ENCODE measurements at regions not wholly inside any gene's neighbourhood (a gene's known extent, or its start where the extent isn't known, plus 50 kb on each side); places are given as distances from the start of the nearest gene placed in this dataset.

DNA sequence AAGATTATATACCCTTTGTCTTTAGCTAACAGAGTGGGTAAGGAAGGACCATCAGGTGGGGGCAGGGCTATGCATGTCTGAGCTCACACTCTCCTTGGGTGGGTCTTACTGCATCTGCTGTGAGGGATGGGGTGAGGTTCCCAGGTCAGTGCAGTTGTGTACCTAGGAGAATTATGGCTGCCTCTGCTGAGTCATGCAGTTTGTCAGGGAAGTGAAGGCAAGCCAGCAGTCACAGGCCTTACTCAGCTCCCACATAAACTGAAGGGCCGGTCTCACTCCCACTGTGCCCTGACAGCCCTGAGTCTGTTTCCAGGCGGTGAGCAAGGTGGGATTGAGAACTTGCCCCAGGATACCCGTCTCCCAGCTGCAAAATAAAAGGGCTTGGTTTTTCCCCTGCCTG is 328.6 kb downstream of the MAP2K6 start:
- Mint-ChIP-seq H3K27me3 (no peaks in the 10 kb centered on the region), H3K4me3 (no peak overlapping the region), H3K9me3 (peaks cover 2 to 13% of the 10 kb centered on the region in 2 donors), H3K27ac (no peak overlapping the region), H3K4me1 (no peaks in the 10 kb centered on the region), H3K36me3 (peaks cover 0 to 3% of the 10 kb centered on the region in 2 donors)
- DNase-seq, result no peak
- no peak for ATAC-seq (replicated peaks)

DNA sequence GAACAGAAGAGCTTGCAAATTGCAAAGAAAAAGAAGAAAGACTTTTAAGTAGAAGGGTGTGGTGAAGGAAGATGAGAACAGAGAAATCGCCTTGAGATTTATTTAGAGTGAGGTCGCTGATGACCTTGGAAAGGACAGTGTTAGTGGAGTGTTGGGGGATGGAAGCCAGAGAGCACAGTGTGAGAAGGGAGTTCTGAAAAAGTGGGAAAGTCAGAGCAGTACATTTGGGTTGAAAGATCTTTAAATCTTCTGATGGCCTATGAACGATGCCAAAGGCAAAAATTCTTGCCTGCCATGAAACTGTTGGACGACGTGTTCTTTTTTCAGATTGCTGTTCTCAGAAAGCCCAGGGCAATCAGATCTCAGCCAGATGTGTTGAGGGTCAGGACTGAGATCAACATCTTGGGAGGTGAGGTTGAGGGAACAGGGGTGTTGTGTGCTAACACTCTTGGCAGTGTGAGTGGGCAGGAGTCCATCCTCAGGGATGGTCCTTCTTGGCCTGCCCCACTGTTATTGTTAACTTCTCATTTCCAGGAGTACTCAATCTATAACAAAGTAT is 330.1 kb downstream of the MAP2K6 start:
- peaks cover 2 to 5% of the 10 kb centered on the region in 2 donors for H3K9me3 Mint-ChIP-seq
- no peaks in the 10 kb centered on the region for H3K27me3 Mint-ChIP-seq
- peaks cover 0 to 3% of the 10 kb centered on the region in 2 donors for H3K36me3 Mint-ChIP-seq
- ATAC-seq (replicated peaks) (no peak), DNase-seq (no peak)
- H3K4me1 Mint-ChIP-seq, result no peaks in the 10 kb centered on the region
- H3K4me3 Mint-ChIP-seq, result no peak overlapping the region
- H3K27ac Mint-ChIP-seq, result no peak overlapping the region

DNA sequence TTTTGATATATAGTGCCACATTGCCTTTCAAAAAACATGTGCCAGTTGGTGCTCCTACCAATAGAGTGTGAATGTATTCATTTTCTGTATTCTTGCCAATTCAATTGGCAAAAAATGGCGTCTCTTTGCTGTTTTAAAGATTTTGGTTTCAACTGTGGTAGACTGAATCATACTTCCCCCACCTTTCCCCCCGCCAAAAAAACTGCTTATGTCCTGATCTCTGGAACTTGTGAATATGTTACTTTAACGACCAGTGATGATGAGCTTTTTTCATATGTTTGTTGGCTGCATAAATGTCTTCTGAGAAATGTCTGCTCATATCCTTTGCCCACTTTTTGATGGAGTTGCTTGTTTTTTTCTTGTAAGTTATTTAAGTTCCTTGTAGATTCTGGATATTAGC is 325.1 kb upstream of the KCNJ16 start:
- ATAC-seq (replicated peaks) (no peak), DNase-seq (no peak)
- Mint-ChIP-seq H3K4me1 (no peaks in the 10 kb centered on the region), H3K9me3 (no peaks in the 10 kb centered on the region), H3K27me3 (no peaks in the 10 kb centered on the region), H3K36me3 (no peaks in the 10 kb centered on the region), H3K4me3 (no peak overlapping the region), H3K27ac (no peak overlapping the region)

DNA sequence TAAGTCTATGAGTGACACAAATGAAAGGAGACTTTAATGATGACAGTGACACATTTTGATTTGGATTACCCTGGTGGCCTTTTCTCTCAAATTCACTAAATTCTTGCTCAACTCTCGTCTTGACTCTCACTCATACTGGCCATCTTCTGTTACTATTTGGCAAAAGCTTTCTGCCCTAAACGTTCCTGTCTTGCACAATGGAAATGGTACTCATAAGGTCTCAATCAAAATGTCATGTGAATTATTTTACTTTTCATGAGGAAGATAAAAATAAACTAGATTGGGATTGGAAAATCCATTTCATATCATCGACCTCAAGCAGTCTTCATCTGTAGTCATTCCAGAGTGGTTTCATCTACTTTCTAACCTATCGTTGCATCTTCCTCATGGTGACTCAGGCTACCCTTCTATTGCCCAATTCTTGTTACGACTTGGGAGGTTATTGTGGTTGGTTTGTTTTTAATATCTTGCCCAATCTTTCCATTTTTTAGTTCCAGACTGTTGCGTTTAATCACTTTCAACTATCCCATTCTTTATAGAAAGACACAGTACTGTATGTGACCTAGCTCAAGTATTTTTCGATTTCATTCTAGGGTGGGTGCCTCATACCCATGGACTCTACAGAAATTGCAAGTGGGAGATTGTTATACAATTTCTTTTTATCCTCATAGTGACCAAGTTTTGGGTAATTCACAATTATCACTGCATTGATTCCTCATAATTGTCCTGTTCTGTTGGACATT is 317.2 kb upstream of the KCNJ16 start:
- no peaks in the 10 kb centered on the region for H3K4me1 Mint-ChIP-seq
- H3K9me3 Mint-ChIP-seq, result no peaks in the 10 kb centered on the region
- H3K27ac Mint-ChIP-seq, result no peak overlapping the region
- H3K27me3 Mint-ChIP-seq, result no peaks in the 10 kb centered on the region
- H3K36me3 Mint-ChIP-seq, result no peaks in the 10 kb centered on the region
- no peak for DNase-seq
- H3K4me3 Mint-ChIP-seq, result no peak overlapping the region
- no peak for ATAC-seq (replicated peaks)

DNA sequence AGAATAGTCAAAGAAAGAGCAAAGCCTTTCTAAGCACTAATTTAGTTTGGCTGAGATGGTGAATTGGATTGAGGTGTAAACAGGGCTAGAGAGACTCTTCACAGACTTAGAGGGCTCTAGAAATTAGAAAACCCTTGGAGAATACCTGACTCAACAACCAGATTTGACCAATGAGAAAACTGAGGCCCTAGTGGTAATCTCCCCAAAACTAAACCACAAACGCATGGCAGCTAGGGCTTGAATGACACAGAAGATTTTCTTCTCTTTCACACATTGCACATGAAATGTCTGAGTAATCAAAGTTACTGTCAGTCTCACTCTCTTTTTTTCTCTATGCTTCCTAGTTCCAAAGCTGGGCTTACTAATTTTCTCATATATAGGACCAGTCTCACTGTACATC is 314.5 kb upstream of the KCNJ16 start:
- no peak for ATAC-seq (replicated peaks)
- no peaks in the 10 kb centered on the region for H3K4me1 Mint-ChIP-seq
- no peak for DNase-seq

DNA sequence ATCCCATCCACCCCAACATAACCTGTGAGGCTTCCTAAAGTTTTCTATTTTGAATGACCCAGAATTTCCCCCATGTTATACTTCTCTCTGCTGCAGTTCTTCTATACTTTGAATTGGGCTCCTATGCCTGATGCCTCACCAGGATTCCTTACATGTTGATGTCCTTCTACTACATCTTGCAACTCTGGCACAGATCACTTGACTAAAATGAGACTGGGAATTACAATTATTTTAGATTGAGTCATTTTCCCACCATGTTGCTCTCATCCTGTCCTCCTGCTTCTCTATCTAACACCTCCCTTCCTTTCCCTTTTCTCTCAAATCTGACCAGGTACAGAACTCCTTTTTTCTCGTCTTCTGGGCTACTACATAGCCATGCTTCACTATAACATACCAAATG is 314.0 kb upstream of the KCNJ16 start:
- no peak overlapping the region for H3K4me3 Mint-ChIP-seq
- H3K27me3 Mint-ChIP-seq, result no peaks in the 10 kb centered on the region
- ATAC-seq (replicated peaks) (no peak), DNase-seq (no peak)
- no peaks in the 10 kb centered on the region for H3K36me3 Mint-ChIP-seq
- H3K27ac Mint-ChIP-seq, result no peak overlapping the region
- no peaks in the 10 kb centered on the region for H3K9me3 Mint-ChIP-seq
- H3K4me1 Mint-ChIP-seq, result no peaks in the 10 kb centered on the region

More for the DNA sequence above, 314.5 kb upstream of the KCNJ16 start:
- H3K27me3 Mint-ChIP-seq, result no peaks in the 10 kb centered on the region
- no peak overlapping the region for H3K27ac Mint-ChIP-seq
- H3K4me3 Mint-ChIP-seq, result no peak overlapping the region
- no peaks in the 10 kb centered on the region for H3K36me3 Mint-ChIP-seq
- no peaks in the 10 kb centered on the region for H3K9me3 Mint-ChIP-seq

DNA sequence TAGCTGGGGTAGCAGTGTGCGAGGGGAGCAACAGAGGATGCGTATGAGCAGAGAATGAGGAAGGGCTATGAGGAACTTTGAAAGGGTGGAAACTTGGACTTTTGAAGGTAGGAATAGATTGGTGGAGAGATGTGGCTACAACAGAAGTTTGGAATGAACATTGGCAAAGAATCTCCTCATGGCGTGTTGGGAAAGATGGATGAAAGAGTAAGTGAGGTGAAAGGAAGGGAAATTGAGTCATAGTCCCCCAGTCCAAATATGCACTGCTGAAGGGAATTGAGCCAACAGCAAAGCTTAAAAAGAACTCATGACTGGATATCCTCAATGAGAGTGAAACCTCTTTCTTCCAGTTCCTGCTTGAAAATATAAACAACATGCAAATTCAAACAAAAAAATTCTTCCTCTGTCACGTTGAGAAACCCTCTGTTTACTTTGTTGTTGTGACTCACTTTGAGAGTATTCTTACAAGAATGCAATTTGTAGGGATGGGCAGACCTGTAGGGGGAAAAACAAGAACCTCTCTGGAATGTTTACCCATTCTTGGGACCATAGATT is 313.2 kb upstream of the KCNJ16 start:
- Mint-ChIP-seq H3K9me3 (no peaks in the 10 kb centered on the region), H3K27me3 (no peaks in the 10 kb centered on the region), H3K36me3 (no peaks in the 10 kb centered on the region), H3K4me1 (no peaks in the 10 kb centered on the region), H3K27ac (no peak overlapping the region), H3K4me3 (no peak overlapping the region)
- ATAC-seq (replicated peaks) (no peak), DNase-seq (no peak)

DNA sequence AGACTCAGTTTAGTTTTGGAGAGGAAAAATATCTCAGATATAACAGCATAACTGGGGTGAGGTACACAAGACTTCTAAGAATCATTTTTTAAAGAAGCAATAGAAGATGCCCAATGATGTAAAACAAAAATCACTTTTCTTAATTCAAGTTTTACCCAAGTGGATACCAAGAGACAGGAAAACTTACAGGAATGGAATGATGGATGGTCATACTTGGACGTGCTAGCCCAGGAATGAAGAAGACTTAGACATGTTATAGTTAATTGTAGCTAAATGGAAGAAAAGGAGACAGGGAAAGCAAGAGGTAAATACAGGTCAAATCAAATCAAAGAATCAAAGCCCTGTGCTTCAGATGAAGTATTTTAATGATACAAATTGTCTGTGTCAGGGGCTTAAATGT is 312.7 kb upstream of the KCNJ16 start:
- no peak for ATAC-seq (replicated peaks)
- no peak for DNase-seq

DNA sequence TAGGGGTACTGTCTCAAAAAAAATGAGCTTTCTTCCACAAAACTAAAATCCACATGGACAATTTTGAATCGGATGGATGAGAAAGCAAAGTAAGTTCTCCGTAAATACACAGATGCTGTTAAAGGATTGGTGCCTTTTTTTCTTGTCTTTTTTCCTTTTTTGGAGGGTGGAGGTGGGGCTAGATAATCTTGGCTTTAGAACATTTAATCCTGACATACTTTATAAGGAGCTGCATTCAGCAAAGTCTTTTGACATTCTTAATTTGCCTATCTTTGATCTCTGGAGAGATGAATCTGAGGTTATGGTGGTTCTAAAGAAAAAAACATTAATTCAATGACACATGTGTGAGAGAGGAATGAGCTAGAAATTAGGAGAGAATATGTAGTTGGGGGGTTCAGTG is 312.3 kb upstream of the KCNJ16 start:
- H3K9me3 Mint-ChIP-seq, result no peaks in the 10 kb centered on the region
- ATAC-seq (replicated peaks), result no peak

More for the DNA sequence above, 312.7 kb upstream of the KCNJ16 start:
- Mint-ChIP-seq H3K27me3 (no peaks in the 10 kb centered on the region), H3K27ac (no peak overlapping the region), H3K4me3 (no peak overlapping the region), H3K36me3 (no peaks in the 10 kb centered on the region), H3K4me1 (no peaks in the 10 kb centered on the region), H3K9me3 (no peaks in the 10 kb centered on the region)

DNA sequence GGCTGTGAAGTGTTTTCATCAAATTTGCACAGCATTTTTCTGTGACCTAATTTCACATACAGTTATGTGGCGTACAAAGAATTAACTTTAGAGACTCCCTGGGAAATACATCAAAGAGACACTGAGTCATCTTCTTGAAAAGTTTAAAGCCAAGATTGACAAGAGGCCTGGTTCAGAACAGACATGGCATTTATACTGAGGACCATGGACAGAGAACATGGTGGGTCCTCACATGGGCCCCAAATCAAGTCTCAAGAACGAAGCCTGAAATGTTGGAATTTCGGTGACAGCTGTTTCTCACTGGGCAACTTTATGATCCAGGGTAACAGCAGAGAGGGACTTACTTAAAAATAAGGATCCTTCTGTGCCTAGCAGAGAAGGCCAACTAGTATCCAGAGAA is 311.5 kb upstream of the KCNJ16 start:
- no peak overlapping the region for H3K4me3 Mint-ChIP-seq
- H3K27ac Mint-ChIP-seq, result no peak overlapping the region
- ATAC-seq (replicated peaks) (no peak), DNase-seq (no peak)
- no peaks in the 10 kb centered on the region for H3K4me1 Mint-ChIP-seq
- H3K27me3 Mint-ChIP-seq, result no peaks in the 10 kb centered on the region
- H3K9me3 Mint-ChIP-seq, result no peaks in the 10 kb centered on the region
- H3K36me3 Mint-ChIP-seq, result no peaks in the 10 kb centered on the region

More for the DNA sequence above, 312.3 kb upstream of the KCNJ16 start:
- Mint-ChIP-seq H3K27me3 (no peaks in the 10 kb centered on the region), H3K4me3 (no peak overlapping the region), H3K27ac (no peak overlapping the region), H3K36me3 (no peaks in the 10 kb centered on the region), H3K4me1 (no peaks in the 10 kb centered on the region)
- no peak for DNase-seq

DNA sequence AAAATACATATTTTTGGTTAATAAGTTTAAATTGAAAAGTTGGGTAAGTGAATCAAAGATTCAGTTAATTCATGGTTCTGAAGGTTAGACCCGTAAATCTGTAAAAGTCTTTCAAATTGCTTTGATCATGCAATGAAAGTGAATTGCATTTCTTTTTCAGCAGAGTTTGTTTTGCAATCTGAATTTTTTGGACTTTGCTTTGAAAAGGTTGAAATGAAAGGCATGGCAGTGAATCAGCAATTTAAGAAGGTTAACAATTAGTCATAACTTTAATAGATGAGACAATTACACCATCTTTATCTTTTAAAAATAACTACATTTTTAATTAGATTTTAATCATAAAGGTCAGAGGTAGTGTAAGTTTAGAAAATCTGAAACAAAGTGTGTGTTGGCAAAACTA is 310.9 kb upstream of the KCNJ16 start:
- H3K27me3 Mint-ChIP-seq, result no peaks in the 10 kb centered on the region
- DNase-seq (no peak), ATAC-seq (replicated peaks) (no peak)
- no peak overlapping the region for H3K27ac Mint-ChIP-seq
- H3K9me3 Mint-ChIP-seq, result no peaks in the 10 kb centered on the region
- H3K4me1 Mint-ChIP-seq, result no peaks in the 10 kb centered on the region
- H3K36me3 Mint-ChIP-seq, result no peaks in the 10 kb centered on the region
- H3K4me3 Mint-ChIP-seq, result no peak overlapping the region

DNA sequence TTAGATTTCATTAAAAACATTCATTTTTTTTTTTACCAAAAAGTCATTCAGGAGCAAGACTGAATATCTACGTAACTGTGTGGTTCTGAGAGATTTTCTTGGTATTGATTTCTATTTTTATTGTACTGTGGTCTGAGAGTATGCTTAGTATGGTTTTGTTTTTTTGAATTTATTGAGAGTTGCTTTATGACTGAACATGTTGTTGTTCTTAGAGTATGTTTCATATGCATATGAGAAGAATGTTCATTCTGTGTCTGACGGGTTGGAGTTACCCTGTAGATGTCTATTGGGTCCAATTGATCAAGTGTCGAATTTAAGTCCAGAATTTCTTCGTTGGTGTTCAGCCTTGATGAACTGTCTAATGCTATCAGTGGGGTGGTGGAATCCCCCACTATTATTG is 306.0 kb upstream of the KCNJ16 start:
- DNase-seq (no peak), ATAC-seq (replicated peaks) (no peak)
- Mint-ChIP-seq H3K27me3 (no peaks in the 10 kb centered on the region), H3K4me3 (no peak overlapping the region), H3K4me1 (no peaks in the 10 kb centered on the region), H3K36me3 (no peaks in the 10 kb centered on the region), H3K9me3 (peaks cover 1 to 3% of the 10 kb centered on the region in 2 donors), H3K27ac (no peak overlapping the region)

DNA sequence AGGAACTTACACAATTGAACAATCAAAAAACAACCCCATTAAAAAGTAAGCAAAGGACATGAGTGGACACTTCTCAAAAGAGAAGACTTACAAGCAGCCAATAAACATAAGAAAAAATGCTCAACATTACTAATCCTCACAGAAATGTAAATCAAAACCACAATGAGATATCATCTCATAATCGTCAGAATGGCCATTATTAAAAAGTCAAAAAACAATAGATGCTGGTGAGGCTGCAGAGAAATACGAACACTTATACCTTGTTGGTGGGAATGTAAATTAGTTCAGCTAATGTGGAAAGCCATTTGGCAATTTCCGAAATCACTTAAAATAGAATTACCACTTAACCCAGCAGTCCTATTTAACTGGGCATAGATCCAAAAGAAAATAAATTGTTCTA is 301.9 kb upstream of the KCNJ16 start:
- H3K27me3 Mint-ChIP-seq, result no peaks in the 10 kb centered on the region
- H3K4me3 Mint-ChIP-seq, result no peak overlapping the region
- DNase-seq, result no peak
- H3K9me3 Mint-ChIP-seq, result peaks cover 1 to 3% of the 10 kb centered on the region in 2 donors
- ATAC-seq (replicated peaks), result no peak
- no peak overlapping the region for H3K27ac Mint-ChIP-seq
- no peaks in the 10 kb centered on the region for H3K4me1 Mint-ChIP-seq
- no peaks in the 10 kb centered on the region for H3K36me3 Mint-ChIP-seq

DNA sequence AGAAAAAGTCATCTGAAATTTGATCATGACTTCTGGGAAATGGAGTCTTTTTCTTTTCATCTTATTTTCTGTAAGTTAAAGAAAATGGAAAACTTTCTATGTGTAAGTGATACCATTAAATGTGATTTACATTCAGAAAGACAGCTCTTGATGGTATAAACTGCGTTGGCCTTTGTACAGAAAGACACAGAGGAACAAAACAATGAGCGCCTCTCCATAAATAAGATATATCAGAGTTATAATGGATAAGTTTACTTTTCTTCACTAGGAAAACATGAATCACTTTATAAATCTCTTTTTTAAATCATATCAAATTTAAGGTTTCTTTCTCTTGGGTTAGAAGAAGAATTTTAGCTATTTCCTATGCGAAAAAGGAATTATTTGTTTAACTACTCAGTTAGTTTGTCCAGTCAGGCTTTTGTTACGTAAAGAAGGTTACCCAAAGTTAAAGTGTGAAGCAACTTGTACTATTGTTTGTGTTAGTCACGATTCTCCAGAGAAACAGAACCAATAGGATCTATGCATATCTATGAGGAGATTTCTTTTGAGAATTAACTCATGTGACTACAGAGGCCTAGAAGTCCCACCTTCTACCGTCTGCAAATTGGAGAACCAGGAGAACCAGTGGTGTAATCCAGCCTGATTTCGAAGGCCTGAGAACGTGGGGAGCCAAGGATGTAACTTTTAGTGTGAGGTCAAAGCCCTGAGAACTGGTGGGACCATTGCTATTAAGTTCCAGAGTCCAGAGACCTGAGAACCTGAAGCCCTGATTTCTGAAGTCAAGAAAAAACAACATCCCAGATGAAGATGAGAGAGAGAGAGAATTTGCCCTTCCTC is 295.4 kb upstream of the KCNJ16 start:
- DNase-seq (no peak), ATAC-seq (replicated peaks) (no peak)
- Mint-ChIP-seq H3K4me1 (no peaks in the 10 kb centered on the region), H3K27me3 (no peaks in the 10 kb centered on the region), H3K36me3 (no peaks in the 10 kb centered on the region), H3K27ac (no peak overlapping the region), H3K9me3 (peaks cover 4 to 6% of the 10 kb centered on the region in 2 donors), H3K4me3 (no peak overlapping the region)

Measured in stimulated activated naive B cell treated with anti-CD40 and anti-IgM and Interleukin-4, amounts not matched to agents 10 μg/mL and 1 μg/mL and 100 μg/mL, for 72 hours (primary cell).